ENCODE measurements at regions not wholly inside any gene's neighbourhood (a gene's known extent, or its start where the extent isn't known, plus 50 kb on each side); places are given as distances from the start of the nearest gene placed in this dataset.
A peak's percentile ranks its signal among the peaks of the same experiment; 100 is the strongest.

GRCh38 chr4:3684546-3684945, 81.6 kb upstream of the ADRA2C start:
- DNase-seq, result peak in 1 of 3 donors; percentile 18
- no peak overlapping the region for H3K4me3 ChIP-seq
- TF ChIP-seq CTCF (IDR thresholded peaks at IDR 0.05), result no peak
- H3K36me3 ChIP-seq (ENCODE audit: low read depth), result no peaks in the 10 kb centered on the region
- no peak for ATAC-seq
- intact Hi-C loops (cut with DNase I, micrococcal nuclease), result no loop called here
- no peaks in the 10 kb centered on the region for H3K9me3 ChIP-seq
- no peaks in the 10 kb centered on the region for H3K4me1 ChIP-seq (ENCODE audit: low read depth)

DNA sequence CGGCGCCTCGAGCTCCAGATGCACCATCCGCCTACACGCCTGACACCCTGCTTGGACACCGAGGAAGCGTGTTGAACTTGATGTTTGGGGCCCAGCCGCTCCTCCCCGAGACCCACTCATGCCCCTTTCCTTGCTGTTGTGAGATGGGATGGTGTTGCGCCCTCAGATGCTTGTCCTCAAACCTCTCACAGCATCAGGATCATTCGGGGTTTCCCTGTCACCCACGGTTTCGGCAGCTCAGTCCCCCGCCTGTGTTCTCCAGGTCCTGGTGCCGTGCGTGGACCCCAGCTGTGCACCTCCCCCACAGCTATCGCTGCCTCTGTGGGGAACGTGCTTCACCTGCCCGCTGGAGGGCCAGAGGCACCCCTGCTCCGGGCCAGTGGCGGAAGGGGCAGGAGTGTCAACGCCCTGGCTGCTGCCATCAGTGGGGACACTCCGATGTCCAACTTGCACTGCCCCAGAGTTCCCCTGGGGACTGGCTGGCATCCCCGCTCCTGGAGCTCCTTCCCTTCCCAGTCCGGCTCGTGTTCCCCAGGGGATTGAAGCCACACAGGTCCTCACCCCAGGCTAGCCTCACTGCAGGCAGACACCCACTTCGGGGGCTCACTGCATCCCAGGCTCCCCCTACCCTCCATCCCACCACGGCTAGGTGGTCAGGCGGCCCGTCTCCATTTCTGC, 82.3 kb upstream of the ADRA2C start:
- H3K4me3 ChIP-seq, result no peak overlapping the region
- intact Hi-C loops (cut with DNase I, micrococcal nuclease), result no loop called here
- H3K36me3 ChIP-seq (ENCODE audit: low read depth), result no peaks in the 10 kb centered on the region
- H3K9me3 ChIP-seq, result no peaks in the 10 kb centered on the region
- DNase-seq (peak in 1 of 3 donors; percentile 23), ATAC-seq (no peak)
- no peaks in the 10 kb centered on the region for H3K4me1 ChIP-seq (ENCODE audit: low read depth)
- no peak for TF ChIP-seq CTCF (IDR thresholded peaks at IDR 0.05)

DNA sequence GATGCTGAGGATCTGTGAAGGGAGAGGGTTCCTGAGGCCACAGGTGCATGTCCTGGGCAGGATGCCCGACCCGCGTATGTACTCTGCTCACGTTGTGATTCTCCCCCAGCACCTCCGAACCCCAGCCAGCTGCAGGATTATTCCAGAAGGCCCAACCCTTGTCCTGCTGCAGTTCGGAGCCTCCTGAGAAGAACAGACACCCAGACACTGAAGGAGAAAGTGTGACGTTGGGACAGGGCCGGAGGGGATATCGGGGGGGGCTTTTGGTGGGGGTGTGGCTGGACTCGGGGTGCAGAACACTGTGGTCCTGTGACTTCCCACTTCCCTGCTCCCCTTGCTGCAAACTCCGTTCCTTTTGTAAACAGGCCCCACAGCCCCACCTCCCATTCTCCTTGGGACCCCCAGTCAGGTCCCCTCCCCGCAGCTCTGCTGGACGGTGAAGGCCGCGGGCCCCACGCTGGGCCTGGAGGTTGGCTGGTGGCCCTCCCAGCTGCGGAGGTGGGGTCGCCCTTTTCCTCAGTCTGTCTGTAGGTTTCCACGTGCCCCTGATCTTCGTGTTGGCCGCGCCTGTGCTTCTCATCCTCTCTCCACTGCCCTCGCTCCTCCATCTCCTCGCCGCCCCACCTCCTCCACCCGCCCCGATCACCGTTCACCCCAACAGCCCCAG, 83.0 kb upstream of the ADRA2C start:
- no peak for ATAC-seq
- no peaks in the 10 kb centered on the region for H3K4me1 ChIP-seq (ENCODE audit: low read depth)

GRCh38 chr4:3682236-3683076, 83.7 kb upstream of the ADRA2C start:
- intact Hi-C loops (cut with DNase I, micrococcal nuclease), result no loop called here
- ATAC-seq (no peak), DNase-seq (peak in 1 of 3 donors; percentile 38)
- Histone ChIP-seq H3K4me1 (ENCODE audit: low read depth) (no peaks in the 10 kb centered on the region), H3K9me3 (no peaks in the 10 kb centered on the region), H3K4me3 (no peak overlapping the region), H3K36me3 (ENCODE audit: low read depth) (no peaks in the 10 kb centered on the region)
- no peak for TF ChIP-seq CTCF (IDR thresholded peaks at IDR 0.05)

More for the DNA sequence above, 83.0 kb upstream of the ADRA2C start:
- H3K4me3 ChIP-seq, result no peak overlapping the region
- no peaks in the 10 kb centered on the region for H3K36me3 ChIP-seq (ENCODE audit: low read depth)
- intact Hi-C loops (cut with DNase I, micrococcal nuclease), result no loop called here
- no peaks in the 10 kb centered on the region for H3K9me3 ChIP-seq
- DNase-seq, result peak in 1 of 3 donors; percentile 40
- TF ChIP-seq CTCF (IDR thresholded peaks at IDR 0.05), result no peak

- Histone ChIP-seq H3K36me3 (ENCODE audit: low read depth) (no peaks in the 10 kb centered on the region), H3K9me3 (no peaks in the 10 kb centered on the region), H3K4me1 (ENCODE audit: low read depth) (no peaks in the 10 kb centered on the region), H3K4me3 (no peak overlapping the region)
- DNase-seq (peak in 1 of 3 donors; percentile 29), ATAC-seq (no peak)
- TF ChIP-seq CTCF (IDR thresholded peaks at IDR 0.05), result no peak
- intact Hi-C loops (cut with DNase I, micrococcal nuclease), result no loop called here
These were observed 85.0 kb upstream of the ADRA2C start for GRCh38 chr4:3681191-3681590.
